ENCODE measurements at regions not wholly inside any gene's neighbourhood (a gene's known extent, or its start where the extent isn't known, plus 50 kb on each side); places are given as distances from the start of the nearest gene placed in this dataset.
A peak's percentile ranks its signal among the peaks of the same experiment; 100 is the strongest.

- H3K27ac Mint-ChIP-seq: no peak overlapping the region
- no peaks in the 10 kb centered on the region for H3K9me3 Mint-ChIP-seq
- no peak overlapping the region for H3K4me3 Mint-ChIP-seq
- H3K4me1 Mint-ChIP-seq: no peaks in the 10 kb centered on the region
- DNase-seq: no peak
- H3K36me3 Mint-ChIP-seq (ENCODE audit: low read depth): no peaks in the 10 kb centered on the region
- intact Hi-C loops (cut with micrococcal nuclease): no loop called here
- H3K27me3 Mint-ChIP-seq: no peaks in the 10 kb centered on the region
These were observed 94.0 kb upstream of the LRRN1 start for GRCh38 chr3:3705090-3705775.

GRCh38 chr3:3701949-3702348 lies 97.3 kb upstream of the LRRN1 start:
- no peak overlapping the region for H3K27ac Mint-ChIP-seq
- H3K27me3 Mint-ChIP-seq: no peaks in the 10 kb centered on the region
- H3K4me1 Mint-ChIP-seq: no peaks in the 10 kb centered on the region

GRCh38 chr3:3699816-3700633 lies 99.2 kb upstream of the LRRN1 start:
- no peak for DNase-seq
- intact Hi-C loops (cut with micrococcal nuclease): no loop called here
- H3K9me3 Mint-ChIP-seq: no peaks in the 10 kb centered on the region
- H3K36me3 Mint-ChIP-seq (ENCODE audit: low read depth): no peaks in the 10 kb centered on the region
- H3K4me1 Mint-ChIP-seq: no peaks in the 10 kb centered on the region
- H3K27ac Mint-ChIP-seq: no peak overlapping the region
- no peaks in the 10 kb centered on the region for H3K27me3 Mint-ChIP-seq
- H3K4me3 Mint-ChIP-seq: no peak overlapping the region

More at GRCh38 chr3:3701949-3702348, 97.3 kb upstream of the LRRN1 start:
- H3K36me3 Mint-ChIP-seq (ENCODE audit: low read depth): no peaks in the 10 kb centered on the region
- intact Hi-C loops (cut with micrococcal nuclease): no loop called here
- H3K9me3 Mint-ChIP-seq: no peaks in the 10 kb centered on the region
- no peak for DNase-seq
- no peak overlapping the region for H3K4me3 Mint-ChIP-seq

DNA sequence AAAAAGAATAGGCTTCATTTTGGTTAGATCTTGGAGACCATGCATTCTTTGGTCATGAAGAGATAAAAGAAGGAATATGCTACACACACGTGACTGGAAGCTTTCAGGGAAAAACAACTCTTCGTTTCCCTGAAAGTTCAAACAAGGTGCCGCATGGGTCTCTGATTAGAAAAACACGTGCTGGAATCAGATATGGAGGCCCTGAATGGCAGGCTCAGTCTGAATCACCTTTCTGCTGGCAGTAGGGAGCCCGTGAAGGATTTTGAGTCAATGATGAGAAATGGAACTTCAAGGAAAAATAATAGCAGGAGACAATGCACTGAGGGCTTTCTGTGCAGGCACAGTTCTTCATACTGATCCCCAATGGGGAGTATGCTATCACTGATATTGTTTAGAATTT lies 99.8 kb upstream of the LRRN1 start:
- no peaks in the 10 kb centered on the region for H3K9me3 Mint-ChIP-seq
- H3K27ac Mint-ChIP-seq: no peak overlapping the region
- H3K36me3 Mint-ChIP-seq (ENCODE audit: low read depth): no peaks in the 10 kb centered on the region

GRCh38 chr3:3696345-3696744 lies 102.9 kb upstream of the LRRN1 start:
- no peak overlapping the region for H3K4me3 Mint-ChIP-seq
- no peaks in the 10 kb centered on the region for H3K4me1 Mint-ChIP-seq
- intact Hi-C loops (cut with micrococcal nuclease): no loop called here
- no peak for DNase-seq
- no peak overlapping the region for H3K27ac Mint-ChIP-seq
- H3K36me3 Mint-ChIP-seq (ENCODE audit: low read depth): no peaks in the 10 kb centered on the region
- H3K9me3 Mint-ChIP-seq: no peaks in the 10 kb centered on the region
- no peaks in the 10 kb centered on the region for H3K27me3 Mint-ChIP-seq

More for the DNA sequence above, 99.8 kb upstream of the LRRN1 start:
- H3K4me1 Mint-ChIP-seq: no peaks in the 10 kb centered on the region
- intact Hi-C loops (cut with micrococcal nuclease): no loop called here
- DNase-seq: peak; percentile 21
- no peaks in the 10 kb centered on the region for H3K27me3 Mint-ChIP-seq
- H3K4me3 Mint-ChIP-seq: no peak overlapping the region

DNA sequence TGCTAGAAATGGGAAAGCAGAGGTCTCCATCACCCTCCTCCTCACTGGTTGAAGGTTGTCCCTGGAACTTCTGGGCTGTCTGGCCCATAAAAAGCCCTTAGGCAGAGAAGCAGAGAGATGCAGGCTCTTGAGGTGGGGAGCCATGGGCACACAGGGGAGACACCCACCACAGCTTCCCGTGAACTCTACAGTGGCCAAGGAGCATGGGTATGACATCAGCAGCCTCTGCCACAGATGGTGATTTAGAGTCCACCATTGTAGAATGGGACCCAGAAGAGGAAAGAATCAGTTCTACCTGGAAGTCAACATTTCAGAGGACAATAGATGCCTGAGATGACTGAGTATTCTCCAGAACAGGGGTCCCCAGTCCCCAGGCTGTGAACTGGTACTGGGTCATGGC lies 105.6 kb upstream of the LRRN1 start:
- DNase-seq: no peak
- intact Hi-C loops (cut with micrococcal nuclease): no loop called here
- Mint-ChIP-seq H3K36me3 (ENCODE audit: low read depth) (no peaks in the 10 kb centered on the region), H3K9me3 (no peaks in the 10 kb centered on the region), H3K4me3 (no peak overlapping the region), H3K27ac (no peak overlapping the region), H3K4me1 (no peaks in the 10 kb centered on the region), H3K27me3 (no peaks in the 10 kb centered on the region)

GRCh38 chr3:3689601-3690375 lies 109.4 kb upstream of the LRRN1 start:
- DNase-seq: no peak
- H3K9me3 Mint-ChIP-seq: no peaks in the 10 kb centered on the region
- no peak overlapping the region for H3K4me3 Mint-ChIP-seq
- no peak overlapping the region for H3K27ac Mint-ChIP-seq
- no peaks in the 10 kb centered on the region for H3K27me3 Mint-ChIP-seq
- no peaks in the 10 kb centered on the region for H3K4me1 Mint-ChIP-seq
- no peaks in the 10 kb centered on the region for H3K36me3 Mint-ChIP-seq (ENCODE audit: low read depth)
- intact Hi-C loops (cut with micrococcal nuclease): no loop called here

DNA sequence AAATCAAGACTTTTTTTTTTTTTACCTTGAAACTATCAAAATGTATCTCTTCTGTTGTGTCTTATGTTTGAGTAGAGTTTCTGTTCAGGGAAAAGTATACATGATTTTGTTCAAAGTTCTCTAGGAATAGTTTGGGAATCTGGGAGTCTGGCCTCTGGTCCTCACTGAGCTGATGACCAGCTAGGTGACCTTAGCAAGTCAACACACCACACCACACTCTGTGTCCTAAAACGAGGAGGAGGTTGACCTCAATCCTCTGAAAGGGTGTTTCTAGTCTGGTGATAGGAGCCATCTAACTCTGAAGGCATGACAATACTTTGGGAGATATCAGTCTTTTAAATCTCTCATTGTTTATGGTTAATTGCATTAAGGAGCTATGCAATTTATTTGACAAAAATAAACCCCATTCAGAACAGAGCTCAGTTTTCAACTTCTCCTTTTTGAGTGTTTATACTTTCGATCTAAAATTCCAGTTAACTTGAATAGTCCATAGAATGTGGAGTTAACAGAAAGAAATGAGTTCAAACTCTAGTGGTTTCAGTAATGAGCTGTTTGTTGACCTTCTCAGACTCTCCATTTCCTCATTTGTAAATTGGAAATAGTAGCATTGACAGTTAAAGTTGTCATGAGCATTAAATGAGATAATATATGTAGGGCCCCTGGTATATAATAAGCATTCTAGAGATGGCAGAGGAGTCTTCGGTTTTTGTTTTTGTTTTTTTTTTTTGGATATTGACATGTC lies 112.2 kb upstream of the LRRN1 start:
- Mint-ChIP-seq H3K36me3 (ENCODE audit: low read depth) (no peaks in the 10 kb centered on the region), H3K4me3 (no peak overlapping the region), H3K9me3 (no peaks in the 10 kb centered on the region), H3K27me3 (no peaks in the 10 kb centered on the region), H3K27ac (no peak overlapping the region), H3K4me1 (no peaks in the 10 kb centered on the region)
- no peak for DNase-seq
- intact Hi-C loops (cut with micrococcal nuclease): no loop called here

- no peak overlapping the region for H3K27ac Mint-ChIP-seq
- intact Hi-C loops (cut with micrococcal nuclease): no loop called here
These were observed 113.5 kb upstream of the LRRN1 start for GRCh38 chr3:3685721-3686120.

DNA sequence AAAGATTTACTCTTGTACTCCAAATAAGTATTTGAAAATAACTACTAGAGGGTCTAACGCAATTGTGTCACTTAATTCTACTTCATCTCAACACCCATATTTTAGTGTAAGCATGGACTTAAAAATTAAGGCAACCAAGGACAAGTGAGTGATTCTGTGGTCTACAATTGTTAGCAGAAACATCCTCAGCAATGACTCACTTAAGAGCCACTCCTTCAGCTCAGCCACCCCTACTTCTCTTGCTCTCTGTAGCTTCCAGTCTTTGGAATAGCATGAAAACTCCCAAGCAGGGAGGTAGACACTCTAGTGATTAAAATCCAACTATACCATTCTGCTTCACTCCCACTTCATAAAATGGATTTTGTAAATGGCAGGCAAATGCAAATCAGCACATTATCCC lies 116.0 kb upstream of the LRRN1 start:
- H3K4me1 Mint-ChIP-seq: no peaks in the 10 kb centered on the region
- intact Hi-C loops (cut with micrococcal nuclease): no loop called here
- no peak for DNase-seq
- no peaks in the 10 kb centered on the region for H3K9me3 Mint-ChIP-seq
- H3K27ac Mint-ChIP-seq: no peak overlapping the region
- H3K36me3 Mint-ChIP-seq (ENCODE audit: low read depth): no peaks in the 10 kb centered on the region
- H3K27me3 Mint-ChIP-seq: no peaks in the 10 kb centered on the region
- H3K4me3 Mint-ChIP-seq: no peak overlapping the region

More at GRCh38 chr3:3685721-3686120, 113.5 kb upstream of the LRRN1 start:
- Mint-ChIP-seq H3K9me3 (no peaks in the 10 kb centered on the region), H3K27me3 (no peaks in the 10 kb centered on the region), H3K4me1 (no peaks in the 10 kb centered on the region), H3K36me3 (ENCODE audit: low read depth) (no peaks in the 10 kb centered on the region), H3K4me3 (no peak overlapping the region)
- DNase-seq: no peak

DNA sequence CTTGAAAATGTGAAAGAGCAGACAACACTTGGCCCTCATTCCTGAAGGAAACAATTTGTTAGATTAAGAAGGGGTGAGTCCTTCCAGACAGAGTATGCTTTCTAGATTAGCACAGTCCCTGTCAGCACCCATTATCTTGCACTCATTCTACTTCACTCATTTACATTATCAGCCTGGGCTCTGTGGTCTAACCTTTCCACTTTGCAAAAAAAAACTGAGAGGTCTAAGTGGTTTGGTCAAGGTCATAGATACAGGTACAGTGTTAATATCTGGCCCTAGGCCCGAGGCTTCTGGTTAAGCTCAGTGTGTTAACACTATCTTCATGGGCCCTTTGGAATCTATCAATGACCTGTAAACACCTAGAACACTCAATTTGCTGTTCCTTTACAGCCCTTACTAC lies 123.4 kb upstream of the LRRN1 start:
- Mint-ChIP-seq H3K4me1 (no peaks in the 10 kb centered on the region), H3K27me3 (no peaks in the 10 kb centered on the region), H3K4me3 (no peak overlapping the region), H3K36me3 (ENCODE audit: low read depth) (no peaks in the 10 kb centered on the region), H3K9me3 (no peaks in the 10 kb centered on the region), H3K27ac (no peak overlapping the region)
- intact Hi-C loops (cut with micrococcal nuclease): no loop called here
- no peak for DNase-seq

- DNase-seq: no peak
- no peak overlapping the region for H3K27ac Mint-ChIP-seq
- intact Hi-C loops (cut with micrococcal nuclease): no loop called here
- H3K36me3 Mint-ChIP-seq (ENCODE audit: low read depth): no peaks in the 10 kb centered on the region
- H3K4me1 Mint-ChIP-seq: no peaks in the 10 kb centered on the region
- H3K9me3 Mint-ChIP-seq: no peaks in the 10 kb centered on the region
- H3K4me3 Mint-ChIP-seq: no peak overlapping the region
- H3K27me3 Mint-ChIP-seq: no peaks in the 10 kb centered on the region
These were observed 124.0 kb upstream of the LRRN1 start for GRCh38 chr3:3675186-3675585.

- H3K36me3 Mint-ChIP-seq (ENCODE audit: low read depth): no peaks in the 10 kb centered on the region
- H3K4me1 Mint-ChIP-seq: no peaks in the 10 kb centered on the region
- H3K4me3 Mint-ChIP-seq: no peak overlapping the region
- H3K27ac Mint-ChIP-seq: no peak overlapping the region
- DNase-seq: no peak
- no peaks in the 10 kb centered on the region for H3K9me3 Mint-ChIP-seq
- intact Hi-C loops (cut with micrococcal nuclease): no loop called here
- H3K27me3 Mint-ChIP-seq: no peaks in the 10 kb centered on the region
These were observed 132.6 kb upstream of the LRRN1 start for GRCh38 chr3:3666664-3667063.
